ENCODE measurements at regions not wholly inside any gene's neighbourhood (a gene's known extent, or its start where the extent isn't known, plus 50 kb on each side); places are given as distances from the start of the nearest gene placed in this dataset.

- TF ChIP-seq EZH2 (IDR thresholded peaks at IDR 0.05; ENCODE audit: insufficient read depth, low read length) = no peak
- TF ChIP-seq, protein P1, sequence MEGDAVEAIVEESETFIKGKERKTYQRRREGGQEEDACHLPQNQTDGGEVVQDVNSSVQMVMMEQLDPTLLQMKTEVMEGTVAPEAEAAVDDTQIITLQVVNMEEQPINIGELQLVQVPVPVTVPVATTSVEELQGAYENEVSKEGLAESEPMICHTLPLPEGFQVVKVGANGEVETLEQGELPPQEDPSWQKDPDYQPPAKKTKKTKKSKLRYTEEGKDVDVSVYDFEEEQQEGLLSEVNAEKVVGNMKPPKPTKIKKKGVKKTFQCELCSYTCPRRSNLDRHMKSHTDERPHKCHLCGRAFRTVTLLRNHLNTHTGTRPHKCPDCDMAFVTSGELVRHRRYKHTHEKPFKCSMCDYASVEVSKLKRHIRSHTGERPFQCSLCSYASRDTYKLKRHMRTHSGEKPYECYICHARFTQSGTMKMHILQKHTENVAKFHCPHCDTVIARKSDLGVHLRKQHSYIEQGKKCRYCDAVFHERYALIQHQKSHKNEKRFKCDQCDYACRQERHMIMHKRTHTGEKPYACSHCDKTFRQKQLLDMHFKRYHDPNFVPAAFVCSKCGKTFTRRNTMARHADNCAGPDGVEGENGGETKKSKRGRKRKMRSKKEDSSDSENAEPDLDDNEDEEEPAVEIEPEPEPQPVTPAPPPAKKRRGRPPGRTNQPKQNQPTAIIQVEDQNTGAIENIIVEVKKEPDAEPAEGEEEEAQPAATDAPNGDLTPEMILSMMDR (IDR thresholded peaks at IDR 0.05; ENCODE audit: insufficient read depth, low read depth, low read length) = no peak
These were observed 57.1 kb upstream of the PDSS1 start for GRCh38 chr10:26640391-26640790.
